T-helper 9 cell (primary cell): ENCODE measurements at regions not wholly inside any gene's neighbourhood (a gene's known extent, or its start where the extent isn't known, plus 50 kb on each side); places are given as distances from the start of the nearest gene placed in this dataset.

Source experiments
- DNase-seq: peaks from one replicate; pipeline ENCODE4 v3.0.0-alpha.2; 2020

GRCh38 chr5:142507531-142508372 lies 178.1 kb downstream of the FGF1 start:
- no peak for DNase-seq

- no peak for DNase-seq
These were observed 179.1 kb downstream of the FGF1 start for GRCh38 chr5:142506756-142507155.

GRCh38 chr5:142506046-142506445 lies 179.8 kb downstream of the FGF1 start:
- no peak for DNase-seq

- DNase-seq, result no peak
These were observed 177.1 kb upstream of the SPRY4 start for GRCh38 chr5:142501890-142502289.

- no peak for DNase-seq
These were observed 175.5 kb upstream of the SPRY4 start for GRCh38 chr5:142500227-142500905.

- DNase-seq, result no peak
These were observed 174.9 kb upstream of the SPRY4 start for GRCh38 chr5:142499591-142500226.

GRCh38 chr5:142498298-142498697 lies 173.5 kb upstream of the SPRY4 start:
- no peak for DNase-seq

- no peak for DNase-seq
These were observed 170.7 kb upstream of the SPRY4 start for GRCh38 chr5:142495531-142495930.

- DNase-seq, result no peak
These were observed 169.2 kb upstream of the SPRY4 start for GRCh38 chr5:142493875-142494518.

- DNase-seq, result no peak
These were observed 168.0 kb upstream of the SPRY4 start for GRCh38 chr5:142492781-142493281.

GRCh38 chr5:142491679-142492078 lies 166.9 kb upstream of the SPRY4 start:
- no peak for DNase-seq

GRCh38 chr5:142491270-142491669 lies 166.4 kb upstream of the SPRY4 start:
- DNase-seq, result no peak

GRCh38 chr5:142486581-142486980 lies 161.8 kb upstream of the SPRY4 start:
- DNase-seq, result no peak

GRCh38 chr5:142486020-142486419 lies 161.2 kb upstream of the SPRY4 start:
- no peak for DNase-seq

- DNase-seq, result no peak
These were observed 160.1 kb upstream of the SPRY4 start for GRCh38 chr5:142484821-142485387.

- no peak for DNase-seq
These were observed 157.4 kb upstream of the SPRY4 start for GRCh38 chr5:142482207-142482606.

- no peak for DNase-seq
These were observed 156.6 kb upstream of the SPRY4 start for GRCh38 chr5:142481410-142481809.

GRCh38 chr5:142479854-142480519 lies 155.2 kb upstream of the SPRY4 start:
- no peak for DNase-seq

GRCh38 chr5:142479150-142479549 lies 154.3 kb upstream of the SPRY4 start:
- DNase-seq, result no peak

GRCh38 chr5:142478113-142478512 lies 153.3 kb upstream of the SPRY4 start:
- DNase-seq, result no peak

GRCh38 chr5:142475102-142475513 lies 150.3 kb upstream of the SPRY4 start:
- DNase-seq, result no peak
